ENCODE measurements at regions not wholly inside any gene's neighbourhood (a gene's known extent, or its start where the extent isn't known, plus 50 kb on each side); places are given as distances from the start of the nearest gene placed in this dataset.

GRCh38 chr12:91792597-91792996 lies 353.0 kb downstream of the BTG1 start:
- H3K4me2 ChIP-seq, result no peak overlapping the region
- WGBS (ENCODE audit: low lambda C conversion rate, missing lambda C conversion rate), result 100% methylated on average over 1 of the region's 1 CpG

GRCh38 chr12:91786499-91787272 lies 359.0 kb downstream of the BTG1 start:
- no peaks in the 10 kb centered on the region for H3K9me2 ChIP-seq (replicated peaks; ENCODE audit: insufficient read depth)
- whole genome bisulfite sequencing (ENCODE audit: low lambda C conversion rate, missing lambda C conversion rate), result 85% methylated on average over 2 of the region's 2 CpGs
- H3K4me1 ChIP-seq (ENCODE audit: insufficient read depth), result no peaks in the 10 kb centered on the region
- TF ChIP-seq CTCF (IDR thresholded peaks at IDR 0.05; ENCODE audit: poor library complexity) (no peak), EZH2phosphoT487 (IDR thresholded peaks at IDR 0.05; ENCODE audit: low read depth, severe bottlenecking, unreplicated experiment) (no peak), EZH2 (IDR thresholded peaks at IDR 0.05; ENCODE audit: borderline replicate concordance) (no peak)
- no peak overlapping the region for H3K4me2 ChIP-seq
- H4K20me1 ChIP-seq (ENCODE audit: insufficient read depth, poor library complexity, severe bottlenecking), result no peaks in the 10 kb centered on the region
- H3K36me3 ChIP-seq (replicated peaks; ENCODE audit: insufficient read depth, low read depth), result no peaks in the 10 kb centered on the region
- DNase-seq (ENCODE audit: low spot score), result no peak
- H2AFZ ChIP-seq, result no peak overlapping the region
- no peaks in the 10 kb centered on the region for H3K79me2 ChIP-seq
- H3K9me3 ChIP-seq (ENCODE audit: low read depth), result no peaks in the 10 kb centered on the region
- no peak overlapping the region for H3K4me3 ChIP-seq
- H3K27ac ChIP-seq, result no peak overlapping the region
- H3K27me3 ChIP-seq, result no peaks in the 10 kb centered on the region

More at GRCh38 chr12:91792597-91792996, 353.0 kb downstream of the BTG1 start:
- no peaks in the 10 kb centered on the region for H3K79me2 ChIP-seq
- H3K9me2 ChIP-seq (replicated peaks; ENCODE audit: insufficient read depth), result no peaks in the 10 kb centered on the region
- H3K4me3 ChIP-seq, result no peak overlapping the region
- H3K27me3 ChIP-seq, result no peaks in the 10 kb centered on the region
- TF ChIP-seq EZH2phosphoT487 (IDR thresholded peaks at IDR 0.05; ENCODE audit: low read depth, severe bottlenecking, unreplicated experiment) (no peak), EZH2 (IDR thresholded peaks at IDR 0.05; ENCODE audit: borderline replicate concordance) (no peak), CTCF (IDR thresholded peaks at IDR 0.05; ENCODE audit: poor library complexity) (no peak)
- no peaks in the 10 kb centered on the region for H3K4me1 ChIP-seq (ENCODE audit: insufficient read depth)
- H3K36me3 ChIP-seq (replicated peaks; ENCODE audit: insufficient read depth, low read depth), result no peaks in the 10 kb centered on the region
- H2AFZ ChIP-seq, result no peak overlapping the region
- no peak overlapping the region for H3K27ac ChIP-seq
- no peak for DNase-seq (ENCODE audit: low spot score)
- H4K20me1 ChIP-seq (ENCODE audit: insufficient read depth, poor library complexity, severe bottlenecking), result no peaks in the 10 kb centered on the region
- H3K9me3 ChIP-seq (ENCODE audit: low read depth), result no peaks in the 10 kb centered on the region

GRCh38 chr12:91785655-91786498 lies 359.8 kb downstream of the BTG1 start:
- no peak overlapping the region for H3K4me3 ChIP-seq
- no peaks in the 10 kb centered on the region for H3K9me2 ChIP-seq (replicated peaks; ENCODE audit: insufficient read depth)
- DNase-seq (ENCODE audit: low spot score), result no peak
- H4K20me1 ChIP-seq (ENCODE audit: insufficient read depth, poor library complexity, severe bottlenecking), result no peaks in the 10 kb centered on the region
- no peak overlapping the region for H3K4me2 ChIP-seq
- no peak overlapping the region for H2AFZ ChIP-seq
- WGBS (ENCODE audit: low lambda C conversion rate, missing lambda C conversion rate), result 74% methylated on average over 6 of the region's 6 CpGs
- H3K27me3 ChIP-seq, result no peaks in the 10 kb centered on the region
- H3K79me2 ChIP-seq, result no peaks in the 10 kb centered on the region
- TF ChIP-seq EZH2 (IDR thresholded peaks at IDR 0.05; ENCODE audit: borderline replicate concordance) (no peak), CTCF (IDR thresholded peaks at IDR 0.05; ENCODE audit: poor library complexity) (no peak), EZH2phosphoT487 (IDR thresholded peaks at IDR 0.05; ENCODE audit: low read depth, severe bottlenecking, unreplicated experiment) (no peak)
- H3K9me3 ChIP-seq (ENCODE audit: low read depth), result no peaks in the 10 kb centered on the region
- H3K36me3 ChIP-seq (replicated peaks; ENCODE audit: insufficient read depth, low read depth), result no peaks in the 10 kb centered on the region
- no peaks in the 10 kb centered on the region for H3K4me1 ChIP-seq (ENCODE audit: insufficient read depth)
- H3K27ac ChIP-seq, result no peak overlapping the region

Measured in hepatocyte (in vitro differentiated cells).